HL-60 (cell line): ENCODE measurements at regions not wholly inside any gene's neighbourhood (a gene's known extent, or its start where the extent isn't known, plus 50 kb on each side); places are given as distances from the start of the nearest gene placed in this dataset.

Experiments
- CTCF ChIP-seq: IDR thresholded peaks from one replicate; pipeline ENCODE4 v1.5.1; 2011; ENCODE audit warnings: low read length, control low read depth, inconsistent platforms; ENCODE audit not compliant: insufficient read depth
- POLR2AphosphoS5 ChIP-seq: IDR thresholded peaks from 2 replicates; pipeline ENCODE4 v1.6.1; 2012; ENCODE audit warnings: low read depth
- REST ChIP-seq: IDR thresholded peaks from 2 replicates; pipeline ENCODE4 v1.6.1; 2012; ENCODE audit warnings: low read depth; ENCODE audit not compliant: insufficient replicate concordance
- SPI1 ChIP-seq: IDR thresholded peaks from 2 replicates; pipeline ENCODE4 v1.6.1; 2012; ENCODE audit warnings: low read depth, mild to moderate bottlenecking, borderline replicate concordance

GRCh38 chr13:86052141-86052540 lies 252.9 kb upstream of the SLITRK6 start:
- TF ChIP-seq CTCF (no peak), SPI1 (no peak), POLR2AphosphoS5 (no peak), REST (no peak)
